Fibroblast of villous mesenchyme (primary cell): ENCODE measurements at regions not wholly inside any gene's neighbourhood (a gene's known extent, or its start where the extent isn't known, plus 50 kb on each side); places are given as distances from the start of the nearest gene placed in this dataset.
A peak's percentile ranks its signal among the peaks of the same experiment; 100 is the strongest.

Source experiments
- DNase-seq: peaks from one replicate; pipeline ENCODE4 v3.0.0-alpha.2; 2010; ENCODE audit warnings: low read depth
- H3K4me3 ChIP-seq: 2 replicates; pipeline ENCODE4 v1.5.1; 2011; ENCODE audit warnings: low read depth, mild to moderate bottlenecking, low read length
- CTCF ChIP-seq: IDR thresholded peaks from 2 replicates; pipeline ENCODE4 v1.5.1; 2012; ENCODE audit warnings: low read depth, mild to moderate bottlenecking, low read length; ENCODE audit not compliant: insufficient read depth

- H3K4me3 ChIP-seq = no peak overlapping the region
- TF ChIP-seq CTCF = no peak
- DNase-seq = no peak
These were observed 192.0 kb upstream of the HES1 start for GRCh38 chr3:193943851-193944517.

GRCh38 chr3:193944518-193944884 lies 191.4 kb upstream of the HES1 start:
- DNase-seq = no peak
- no peak overlapping the region for H3K4me3 ChIP-seq
- no peak for TF ChIP-seq CTCF

- no peak for TF ChIP-seq CTCF
- peak; percentile 10 for DNase-seq
- no peak overlapping the region for H3K4me3 ChIP-seq
These were observed 190.8 kb upstream of the HES1 start for GRCh38 chr3:193945143-193945542.

GRCh38 chr3:193946945-193947344 lies 189.0 kb upstream of the HES1 start:
- DNase-seq = no peak
- H3K4me3 ChIP-seq = no peak overlapping the region
- no peak for TF ChIP-seq CTCF

GRCh38 chr3:193947596-193947995 lies 188.4 kb upstream of the HES1 start:
- DNase-seq = peak; percentile 17
- no peak for TF ChIP-seq CTCF
- no peak overlapping the region for H3K4me3 ChIP-seq

GRCh38 chr3:193948459-193948858 lies 187.5 kb upstream of the HES1 start:
- H3K4me3 ChIP-seq = no peak overlapping the region
- DNase-seq = no peak
- no peak for TF ChIP-seq CTCF

GRCh38 chr3:193951859-193952258 lies 184.1 kb upstream of the HES1 start:
- DNase-seq = no peak
- no peak overlapping the region for H3K4me3 ChIP-seq
- no peak for TF ChIP-seq CTCF
